ENCODE measurements at regions not wholly inside any gene's neighbourhood (a gene's known extent, or its start where the extent isn't known, plus 50 kb on each side); places are given as distances from the start of the nearest gene placed in this dataset.

- DNase-seq (no peak), ATAC-seq (no peak)
- TF ChIP-seq CTCF (IDR thresholded peaks at IDR 0.05) (no peak), POLR2A (IDR thresholded peaks at IDR 0.05) (no peak)
- intact Hi-C loops (cut with DNase I) = no loop called here
- H3K27me3 ChIP-seq = no peaks in the 10 kb centered on the region
- 68% methylated on average over 3 of the region's 3 CpGs for WGBS, 2 donors
- no peak overlapping the region for H3K4me3 ChIP-seq
- H3K4me1 ChIP-seq = no peaks in the 10 kb centered on the region
- no peaks in the 10 kb centered on the region for H3K9me3 ChIP-seq
- H3K36me3 ChIP-seq (replicated peaks in 1 of 2; ENCODE audit: insufficient read depth in 1 of 2, low read depth in 2 of 2) = no peaks in the 10 kb centered on the region
- no peak overlapping the region for H3K27ac ChIP-seq
These were observed 1536.2 kb downstream of the PLA2G4A start for GRCh38 chr1:188364927-188365449.

GRCh38 chr1:188365874-188366273, 1537.1 kb downstream of the PLA2G4A start:
- Histone ChIP-seq H3K9me3 (no peaks in the 10 kb centered on the region), H3K4me3 (no peak overlapping the region), H3K36me3 (replicated peaks in 1 of 2; ENCODE audit: insufficient read depth in 1 of 2, low read depth in 2 of 2) (no peaks in the 10 kb centered on the region), H3K27me3 (no peaks in the 10 kb centered on the region), H3K27ac (no peak overlapping the region), H3K4me1 (no peaks in the 10 kb centered on the region)
- DNase-seq = no peak
- intact Hi-C loops (cut with DNase I) = no loop called here
- TF ChIP-seq CTCF (IDR thresholded peaks at IDR 0.05) (no peak), POLR2A (IDR thresholded peaks at IDR 0.05) (no peak)
- ATAC-seq = no peak

- ATAC-seq (no peak), DNase-seq (no peak)
- Histone ChIP-seq H3K4me1 (no peaks in the 10 kb centered on the region), H3K27ac (no peak overlapping the region), H3K4me3 (no peak overlapping the region), H3K27me3 (no peaks in the 10 kb centered on the region), H3K36me3 (replicated peaks in 1 of 2; ENCODE audit: insufficient read depth in 1 of 2, low read depth in 2 of 2) (no peaks in the 10 kb centered on the region), H3K9me3 (no peaks in the 10 kb centered on the region)
- no peak for TF ChIP-seq POLR2A (IDR thresholded peaks at IDR 0.05)
- intact Hi-C loops (cut with DNase I) = no loop called here
- WGBS, 2 donors = 12 to 17% methylated on average over 2 of the region's 2 CpGs
These were observed 1538.9 kb downstream of the PLA2G4A start for GRCh38 chr1:188367661-188368060.

GRCh38 chr1:188371295-188371806, 1542.6 kb downstream of the PLA2G4A start:
- Histone ChIP-seq H3K4me1 (no peaks in the 10 kb centered on the region), H3K27me3 (no peaks in the 10 kb centered on the region), H3K27ac (no peak overlapping the region), H3K4me3 (no peak overlapping the region), H3K9me3 (no peaks in the 10 kb centered on the region), H3K36me3 (replicated peaks in 1 of 2; ENCODE audit: insufficient read depth in 1 of 2, low read depth in 2 of 2) (no peaks in the 10 kb centered on the region)
- DNase-seq (no peak), ATAC-seq (no peak)
- intact Hi-C loops (cut with DNase I) = no loop called here
- 45 to 53% methylated on average over 1 of the region's 1 CpG for WGBS, 2 donors
- no peak for TF ChIP-seq CTCF (IDR thresholded peaks at IDR 0.05)
- TF ChIP-seq POLR2A (IDR thresholded peaks at IDR 0.05) = no peak

GRCh38 chr1:188372821-188373220, 1544.1 kb downstream of the PLA2G4A start:
- ATAC-seq (no peak), DNase-seq (no peak)
- 68 to 75% methylated on average over 2 of the region's 2 CpGs for WGBS, 2 donors
- no peaks in the 10 kb centered on the region for H3K4me1 ChIP-seq
- H3K27me3 ChIP-seq = no peaks in the 10 kb centered on the region
- intact Hi-C loops (cut with DNase I) = no loop called here
- no peak overlapping the region for H3K4me3 ChIP-seq
- no peak overlapping the region for H3K27ac ChIP-seq
- TF ChIP-seq POLR2A (IDR thresholded peaks at IDR 0.05) (no peak), CTCF (IDR thresholded peaks at IDR 0.05) (no peak)
- H3K36me3 ChIP-seq (replicated peaks in 1 of 2; ENCODE audit: insufficient read depth in 1 of 2, low read depth in 2 of 2) = no peaks in the 10 kb centered on the region
- H3K9me3 ChIP-seq = no peaks in the 10 kb centered on the region

Data from body of pancreas (tissue), 4 donors.